H9 (cell line): ENCODE measurements at regions not wholly inside any gene's neighbourhood (a gene's known extent, or its start where the extent isn't known, plus 50 kb on each side); places are given as distances from the start of the nearest gene placed in this dataset.

Source experiments
- DNase-seq: peaks from one replicate; pipeline ENCODE4 v3.0.0-alpha.2; 2017
- H2AFZ ChIP-seq: one replicate; pipeline ENCODE4 v1.6.1; 2013; ENCODE audit warnings: mild to moderate bottlenecking, low read length, control low read depth, moderate library complexity
- H2AK5ac ChIP-seq: 2 replicates; pipeline ENCODE4 v1.6.1; 2013; ENCODE audit warnings: low read length, control low read depth, mixed read lengths; ENCODE audit not compliant: insufficient read length
- H2BK120ac ChIP-seq: one replicate; pipeline ENCODE4 v1.6.1; 2013; ENCODE audit warnings: low read depth, mild to moderate bottlenecking, low read length, control low read depth, inconsistent platforms; ENCODE audit not compliant: poor library complexity, severe bottlenecking
- H2BK12ac ChIP-seq: 2 replicates; pipeline ENCODE4 v1.6.1; 2013; ENCODE audit warnings: low read length, control low read depth, mixed read lengths, low read depth; ENCODE audit not compliant: insufficient read length
- H2BK15ac ChIP-seq: 2 replicates; pipeline ENCODE4 v1.6.1; 2013; ENCODE audit warnings: low read depth, low read length, control low read depth
- H2BK20ac ChIP-seq: one replicate; pipeline ENCODE4 v1.6.1; 2013; ENCODE audit warnings: low read depth, mild to moderate bottlenecking, low read length, control low read depth, inconsistent platforms; ENCODE audit not compliant: poor library complexity, severe bottlenecking
- H2BK5ac ChIP-seq: 2 replicates; pipeline ENCODE4 v1.6.1; 2013; ENCODE audit warnings: low read length, control low read depth, mixed read lengths; ENCODE audit not compliant: insufficient read length
- H3K14ac ChIP-seq: 2 replicates; pipeline ENCODE4 v1.6.1; 2013; ENCODE audit warnings: low read length, control low read depth; ENCODE audit not compliant: insufficient read depth
- H3K18ac ChIP-seq: 2 replicates; pipeline ENCODE4 v1.6.1; 2013; ENCODE audit warnings: low read depth, mild to moderate bottlenecking, mixed read lengths, low read length, control low read depth; ENCODE audit not compliant: insufficient read length
- H3K23ac ChIP-seq: 2 replicates; pipeline ENCODE4 v1.6.1; 2013; ENCODE audit warnings: low read length, control low read depth, mixed read lengths, low read depth; ENCODE audit not compliant: insufficient read length
- H3K23me2 ChIP-seq: 2 replicates; pipeline ENCODE4 v1.6.1; 2013; ENCODE audit warnings: low read depth, mild to moderate bottlenecking, mixed read lengths, low read length, control low read depth; ENCODE audit not compliant: insufficient read length, poor library complexity, severe bottlenecking
- H3K27ac ChIP-seq: 2 replicates; pipeline ENCODE4 v1.5.1; 2013; ENCODE audit warnings: low read length, control low read depth, mixed read lengths, low read depth; ENCODE audit not compliant: insufficient read length
- H3K27me3 ChIP-seq: 2 replicates; pipeline ENCODE4 v1.6.1; 2013; ENCODE audit warnings: low read length, control low read depth, inconsistent platforms; ENCODE audit not compliant: insufficient read depth
- H3K4ac ChIP-seq: 2 replicates; pipeline ENCODE4 v1.6.1; 2013; ENCODE audit warnings: low read depth, mild to moderate bottlenecking, control low read depth, inconsistent platforms, low read length, moderate library complexity
- H3K4me1 ChIP-seq: 2 replicates; pipeline ENCODE4 v1.6.1; 2013; ENCODE audit warnings: low read length, control low read depth, inconsistent platforms; ENCODE audit not compliant: insufficient read depth
- H3K4me2 ChIP-seq: 2 replicates; pipeline ENCODE4 v1.6.1; 2013; ENCODE audit warnings: low read length, control low read depth, mixed read lengths; ENCODE audit not compliant: insufficient read length, insufficient read depth
- H3K56ac ChIP-seq: 2 replicates; pipeline ENCODE4 v1.6.1; 2013; ENCODE audit warnings: low read depth, mild to moderate bottlenecking, mixed read lengths, low read length, control low read depth; ENCODE audit not compliant: insufficient read length
- H3K79me1 ChIP-seq: 2 replicates; pipeline ENCODE4 v1.6.1; 2013; ENCODE audit warnings: low read depth, mild to moderate bottlenecking, moderate library complexity, low read length, control low read depth, inconsistent platforms; ENCODE audit not compliant: insufficient read depth, poor library complexity, severe bottlenecking
- H3K79me2 ChIP-seq: 2 replicates; pipeline ENCODE4 v1.6.1; 2013; ENCODE audit warnings: low read length, control low read depth, inconsistent platforms; ENCODE audit not compliant: insufficient read depth
- H3K9ac ChIP-seq: 2 replicates; pipeline ENCODE4 v1.6.1; 2013; ENCODE audit warnings: low read length, control low read depth, mixed read lengths; ENCODE audit not compliant: insufficient read length; ENCODE audit errors: extremely low read depth
- H3K9me3 ChIP-seq: one replicate; pipeline ENCODE4 v1.6.1; 2013; ENCODE audit warnings: low read depth, low read length, inconsistent platforms; ENCODE audit not compliant: control insufficient read depth
- H3T11ph ChIP-seq: one replicate; pipeline ENCODE4 v1.6.1; 2013; ENCODE audit warnings: mild to moderate bottlenecking, low read length, control low read depth, inconsistent platforms
- H4K20me1 ChIP-seq: one replicate; pipeline ENCODE4 v1.6.1; 2013; ENCODE audit not compliant: control insufficient read depth, insufficient read length, insufficient read depth
- H4K5ac ChIP-seq: 2 replicates; pipeline ENCODE4 v1.6.1; 2013; ENCODE audit warnings: low read depth, mild to moderate bottlenecking, mixed read lengths, low read length, control low read depth; ENCODE audit not compliant: insufficient read length
- H4K8ac ChIP-seq: replicated peaks from 2 replicates; pipeline ENCODE4 v1.6.1; 2013; ENCODE audit warnings: low read length, control low read depth, mixed read lengths, low read depth; ENCODE audit not compliant: insufficient read length
- H4K91ac ChIP-seq: 2 replicates; pipeline ENCODE4 v1.6.1; 2013; ENCODE audit warnings: low read depth, mild to moderate bottlenecking, moderate library complexity, mixed read lengths, low read length, control low read depth; ENCODE audit not compliant: insufficient read length
- H3K27ac Mint-ChIP-seq, 3 experiments: 2 replicates in 2 of 3; 3 replicates in 1 of 3; pipeline ENCODE4 v1.8.0; 2020 to 2021; ENCODE audit warnings: mixed read lengths in 3 of 3, mild to moderate bottlenecking in 1 of 3, moderate library complexity in 1 of 3
- H3K27me3 Mint-ChIP-seq: 2 replicates; pipeline ENCODE4 v1.8.0; 2021; ENCODE audit warnings: low read depth, mild to moderate bottlenecking, moderate library complexity, mixed read lengths
- H3K36me3 Mint-ChIP-seq, 3 experiments: 2 replicates in 2 of 3; 3 replicates in 1 of 3; pipeline ENCODE4 v1.8.0; 2020 to 2021; ENCODE audit warnings: low read depth in 3 of 3, mixed read lengths in 3 of 3; ENCODE audit not compliant: insufficient read depth in 1 of 3
- H3K4me1 Mint-ChIP-seq, 2 experiments: 2 replicates each; pipeline ENCODE4 v1.8.0; 2020; ENCODE audit warnings: mixed read lengths in 2 of 2
- H3K4me3 Mint-ChIP-seq, 2 experiments: 2 replicates in 1 of 2; 3 replicates in 1 of 2; pipeline ENCODE4 v1.8.0; 2020 to 2021; ENCODE audit warnings: mild to moderate bottlenecking in 2 of 2, mixed read lengths in 2 of 2, moderate library complexity in 1 of 2
- H3K9me3 Mint-ChIP-seq, 2 experiments: 2 replicates in 1 of 2; 3 replicates in 1 of 2; pipeline ENCODE4 v1.8.0; 2020; ENCODE audit warnings: mild to moderate bottlenecking in 2 of 2, mixed read lengths in 2 of 2, moderate library complexity in 1 of 2
- WGBS: extraction: QIAGEN DNeasy Blood & Tissue Kit; methylation state at CpG from one replicate; pipeline ENCODE4 v1.1.7; 2013; ENCODE audit warnings: missing lambda C conversion rate, low lambda C conversion rate, mixed read lengths; ENCODE audit not compliant: insufficient read length; ENCODE audit errors: extremely low coverage; 5-methylcytosine and 5-hydroxymethylcytosine counted together
- TF ChIP-seq, protein P1 (sequence below): fragments of 200-600 bp; sonication (generic); conservative IDR thresholded peaks from 3 replicates; pipeline ENCODE4 v1.8.0; 2021; ENCODE audit warnings: antibody characterized with exemption, mild to moderate bottlenecking

DNA sequence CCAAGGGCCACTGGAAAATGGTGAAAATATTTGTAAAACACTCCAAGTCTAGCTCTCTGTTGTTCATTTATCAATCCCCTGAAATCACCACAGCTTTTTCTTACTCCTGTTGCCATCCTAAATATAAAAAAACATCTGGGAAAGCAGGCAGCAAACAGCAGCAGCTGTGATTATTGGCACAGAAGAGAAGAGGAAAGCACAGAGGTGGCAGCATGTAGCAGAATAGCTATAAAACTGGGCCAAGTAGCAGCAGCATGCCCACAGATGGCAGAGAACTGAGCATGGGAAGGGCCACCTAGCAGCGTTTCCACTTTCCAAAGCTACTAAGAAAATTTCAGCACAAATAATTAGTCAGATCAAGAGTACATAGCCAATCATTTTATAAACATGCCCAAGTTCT lies 307.2 kb downstream of the SLC7A11 start:
- Histone ChIP-seq H3K4me1 (no peaks in the 10 kb centered on the region), H2AFZ (no peak overlapping the region), H3K9ac (no peak overlapping the region), H3K79me2 (no peaks in the 10 kb centered on the region), H2BK20ac (no peak overlapping the region), H2BK12ac (no peak overlapping the region), H3K27ac (no peak overlapping the region), H2AK5ac (no peak overlapping the region), H3K4ac (no peak overlapping the region), H4K20me1 (no peaks in the 10 kb centered on the region), H4K5ac (no peak overlapping the region), H2BK120ac (no peak overlapping the region), H3K23ac (no peak overlapping the region), H3K27me3 (no peaks in the 10 kb centered on the region), H4K8ac (no peak overlapping the region), H3K9me3 (no peaks in the 10 kb centered on the region), H3T11ph (no peak overlapping the region), H3K14ac (no peak overlapping the region), H3K23me2 (no peaks in the 10 kb centered on the region), H4K91ac (no peak overlapping the region), H2BK15ac (no peak overlapping the region), H2BK5ac (no peak overlapping the region), H3K18ac (no peak overlapping the region), H3K79me1 (no peaks in the 10 kb centered on the region), H3K4me2 (no peak overlapping the region), H3K56ac (no peak overlapping the region)
- TF ChIP-seq, protein P1, sequence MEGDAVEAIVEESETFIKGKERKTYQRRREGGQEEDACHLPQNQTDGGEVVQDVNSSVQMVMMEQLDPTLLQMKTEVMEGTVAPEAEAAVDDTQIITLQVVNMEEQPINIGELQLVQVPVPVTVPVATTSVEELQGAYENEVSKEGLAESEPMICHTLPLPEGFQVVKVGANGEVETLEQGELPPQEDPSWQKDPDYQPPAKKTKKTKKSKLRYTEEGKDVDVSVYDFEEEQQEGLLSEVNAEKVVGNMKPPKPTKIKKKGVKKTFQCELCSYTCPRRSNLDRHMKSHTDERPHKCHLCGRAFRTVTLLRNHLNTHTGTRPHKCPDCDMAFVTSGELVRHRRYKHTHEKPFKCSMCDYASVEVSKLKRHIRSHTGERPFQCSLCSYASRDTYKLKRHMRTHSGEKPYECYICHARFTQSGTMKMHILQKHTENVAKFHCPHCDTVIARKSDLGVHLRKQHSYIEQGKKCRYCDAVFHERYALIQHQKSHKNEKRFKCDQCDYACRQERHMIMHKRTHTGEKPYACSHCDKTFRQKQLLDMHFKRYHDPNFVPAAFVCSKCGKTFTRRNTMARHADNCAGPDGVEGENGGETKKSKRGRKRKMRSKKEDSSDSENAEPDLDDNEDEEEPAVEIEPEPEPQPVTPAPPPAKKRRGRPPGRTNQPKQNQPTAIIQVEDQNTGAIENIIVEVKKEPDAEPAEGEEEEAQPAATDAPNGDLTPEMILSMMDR, result no peak
- Mint-ChIP-seq H3K4me3 (no peak overlapping the region), H3K27ac (peak overlapping the region in 1 of 3 experiments; percentile 34; a peak in 1 of 7 replicates), H3K27me3 (no peaks in the 10 kb centered on the region), H3K36me3 (peaks cover 0 to 1% (median under 1%) of the 10 kb centered on the region in 3 experiments; a peak in 5 of 7 replicates), H3K4me1 (peaks cover 0 to 3% of the 10 kb centered on the region in 2 experiments; a peak in 1 of 4 replicates), H3K9me3 (peaks cover under 1 to 3% of the 10 kb centered on the region in 2 experiments; a peak in 4 of 5 replicates)
- no CpG with 5 or more reads among the region's 1 CpG for WGBS
- no peak for DNase-seq
